ENCODE measurements at regions not wholly inside any gene's neighbourhood (a gene's known extent, or its start where the extent isn't known, plus 50 kb on each side); places are given as distances from the start of the nearest gene placed in this dataset.

DNA sequence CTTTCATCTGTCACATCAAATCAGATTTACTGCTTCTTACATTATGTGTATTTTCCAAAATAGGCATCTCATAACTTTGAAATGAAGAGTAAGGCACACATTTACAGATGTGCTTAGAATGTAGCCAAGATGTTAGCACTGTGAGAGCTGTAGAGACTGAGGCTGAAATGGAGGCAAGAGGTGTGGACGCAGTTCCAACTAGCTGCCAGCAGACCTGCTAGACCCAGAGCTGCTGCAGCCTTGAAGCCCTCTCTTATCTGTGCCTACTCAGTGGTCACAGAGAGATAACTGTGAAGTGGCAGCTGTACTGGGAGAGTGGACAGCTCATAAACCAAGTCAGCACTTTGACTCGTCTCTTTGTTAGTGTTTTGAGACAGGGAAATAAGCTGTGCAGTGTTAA lies 470.9 kb downstream of the CCER1 start:
- H3K4me3 ChIP-seq (ENCODE audit: low read length), result no peak overlapping the region
- TF ChIP-seq, protein P1, sequence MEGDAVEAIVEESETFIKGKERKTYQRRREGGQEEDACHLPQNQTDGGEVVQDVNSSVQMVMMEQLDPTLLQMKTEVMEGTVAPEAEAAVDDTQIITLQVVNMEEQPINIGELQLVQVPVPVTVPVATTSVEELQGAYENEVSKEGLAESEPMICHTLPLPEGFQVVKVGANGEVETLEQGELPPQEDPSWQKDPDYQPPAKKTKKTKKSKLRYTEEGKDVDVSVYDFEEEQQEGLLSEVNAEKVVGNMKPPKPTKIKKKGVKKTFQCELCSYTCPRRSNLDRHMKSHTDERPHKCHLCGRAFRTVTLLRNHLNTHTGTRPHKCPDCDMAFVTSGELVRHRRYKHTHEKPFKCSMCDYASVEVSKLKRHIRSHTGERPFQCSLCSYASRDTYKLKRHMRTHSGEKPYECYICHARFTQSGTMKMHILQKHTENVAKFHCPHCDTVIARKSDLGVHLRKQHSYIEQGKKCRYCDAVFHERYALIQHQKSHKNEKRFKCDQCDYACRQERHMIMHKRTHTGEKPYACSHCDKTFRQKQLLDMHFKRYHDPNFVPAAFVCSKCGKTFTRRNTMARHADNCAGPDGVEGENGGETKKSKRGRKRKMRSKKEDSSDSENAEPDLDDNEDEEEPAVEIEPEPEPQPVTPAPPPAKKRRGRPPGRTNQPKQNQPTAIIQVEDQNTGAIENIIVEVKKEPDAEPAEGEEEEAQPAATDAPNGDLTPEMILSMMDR (IDR thresholded peaks at IDR 0.05; ENCODE audit: insufficient read depth, low read depth, low read length, missing control alignments), result no peak
- DNase-seq (ENCODE audit: low read depth), result no peak

DNA sequence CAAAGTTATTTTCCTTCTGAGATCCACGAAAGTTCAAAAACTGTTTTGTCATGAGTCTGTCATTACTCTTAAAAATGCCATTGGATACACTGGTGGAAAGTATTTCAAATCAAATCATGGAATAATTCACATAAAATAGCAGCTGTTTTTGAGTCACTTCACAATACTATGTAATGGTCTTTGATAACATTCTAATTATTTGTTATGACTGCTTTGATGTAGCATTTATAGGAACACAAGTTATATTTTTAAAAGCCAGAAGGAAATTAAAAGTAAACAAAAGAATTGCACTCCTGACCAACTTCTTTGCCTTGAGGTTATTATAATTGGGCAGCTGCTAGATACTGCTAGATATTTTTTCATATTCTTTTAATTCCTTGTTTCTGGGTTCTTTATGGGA lies 473.2 kb downstream of the CCER1 start:
- TF ChIP-seq, protein P1 (IDR thresholded peaks at IDR 0.05; ENCODE audit: insufficient read depth, low read depth, low read length, missing control alignments), result no peak
- no peak for DNase-seq (ENCODE audit: low read depth)

DNA sequence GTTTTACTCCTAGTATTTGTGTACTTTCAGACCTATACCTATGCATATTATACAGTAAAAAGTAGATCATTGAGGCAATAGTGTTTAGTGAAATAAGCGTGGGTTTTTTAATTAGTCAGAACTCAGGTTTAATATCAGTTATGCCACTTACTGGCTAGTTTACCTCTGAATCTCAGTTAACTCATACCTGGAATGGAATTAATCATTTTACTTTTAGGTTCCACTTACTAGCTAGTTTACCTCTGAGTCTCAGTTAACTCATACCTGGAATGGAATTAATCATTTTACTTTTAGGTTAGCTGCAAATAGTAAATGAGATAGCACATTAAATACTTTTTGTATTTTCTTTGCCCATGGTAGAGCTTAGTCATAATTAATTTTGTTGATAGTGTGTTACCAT lies 475.7 kb downstream of the CCER1 start:
- no peak for DNase-seq (ENCODE audit: low read depth)
- TF ChIP-seq, protein P1 (IDR thresholded peaks at IDR 0.05; ENCODE audit: insufficient read depth, low read depth, low read length, missing control alignments), result no peak
- no peak overlapping the region for H3K4me3 ChIP-seq (ENCODE audit: low read length)

More for the DNA sequence above, 473.2 kb downstream of the CCER1 start:
- H3K4me3 ChIP-seq (ENCODE audit: low read length), result no peak overlapping the region

DNA sequence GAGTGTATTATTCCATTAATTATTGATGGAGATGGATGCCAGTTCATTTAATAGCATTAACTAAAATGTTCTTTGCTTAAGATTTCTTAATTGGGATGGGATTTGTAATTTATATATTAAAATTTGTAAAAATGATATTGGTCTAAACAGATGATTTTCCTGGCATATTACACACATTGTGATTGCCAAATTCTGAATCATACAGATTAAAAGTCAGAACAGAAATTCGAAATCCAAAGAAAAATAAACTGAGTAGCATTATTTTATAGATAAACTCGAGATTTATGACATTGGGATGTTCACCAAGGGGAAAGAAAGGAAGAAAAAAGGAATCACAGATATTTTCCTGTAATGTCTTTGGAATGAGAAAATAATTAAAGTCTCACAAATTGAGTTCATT lies 481.1 kb downstream of the CCER1 start:
- DNase-seq (ENCODE audit: low read depth), result no peak
- H3K4me3 ChIP-seq (ENCODE audit: low read length), result no peak overlapping the region
- TF ChIP-seq, protein P1 (IDR thresholded peaks at IDR 0.05; ENCODE audit: insufficient read depth, low read depth, low read length, missing control alignments), result no peak

DNA sequence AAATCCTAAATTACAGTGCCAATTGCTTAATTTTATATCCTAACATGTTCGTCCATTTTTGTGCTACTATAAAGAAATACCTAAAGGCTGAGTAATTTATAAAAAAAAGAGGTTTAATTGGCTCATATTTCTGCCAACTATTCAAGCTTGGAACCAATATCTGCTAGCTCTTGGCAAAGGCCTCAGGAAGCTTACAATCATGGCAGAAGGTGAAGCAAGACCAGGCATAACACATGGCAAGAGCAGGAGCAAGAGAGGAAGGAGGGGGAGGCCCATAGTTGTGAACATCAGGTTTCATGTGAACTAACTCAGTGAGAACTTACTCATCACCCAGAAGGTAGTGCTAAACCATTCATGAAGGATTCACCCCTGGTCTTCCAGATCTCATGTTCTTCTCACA lies 494.3 kb downstream of the CCER1 start:
- no peak overlapping the region for H3K4me3 ChIP-seq (ENCODE audit: low read length)
- TF ChIP-seq, protein P1 (IDR thresholded peaks at IDR 0.05; ENCODE audit: insufficient read depth, low read depth, low read length, missing control alignments), result no peak
- peak; percentile 7 for DNase-seq (ENCODE audit: low read depth)

DNA sequence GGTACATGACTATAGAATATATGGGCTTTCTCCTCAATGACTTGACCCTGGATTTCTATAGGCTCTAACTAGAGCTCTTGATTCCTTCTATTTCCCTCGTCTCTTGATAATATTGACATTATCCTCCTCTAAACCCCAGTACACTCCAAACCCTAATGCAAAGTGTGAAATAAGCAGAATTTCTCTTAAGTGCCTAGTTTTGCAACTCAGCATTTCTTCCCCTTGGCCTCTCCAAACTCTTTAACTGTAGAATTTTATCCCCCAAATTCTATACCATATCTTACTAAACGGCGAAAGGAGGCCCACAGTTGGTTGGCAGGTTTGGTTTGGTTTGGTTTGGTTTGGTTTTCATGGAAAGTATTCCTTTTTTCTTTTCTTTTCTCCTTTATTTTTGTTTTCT lies 498.7 kb downstream of the CCER1 start:
- H3K4me3 ChIP-seq (ENCODE audit: low read length), result no peak overlapping the region
- TF ChIP-seq, protein P1 (IDR thresholded peaks at IDR 0.05; ENCODE audit: insufficient read depth, low read depth, low read length, missing control alignments), result no peak
- DNase-seq (ENCODE audit: low read depth), result no peak

DNA sequence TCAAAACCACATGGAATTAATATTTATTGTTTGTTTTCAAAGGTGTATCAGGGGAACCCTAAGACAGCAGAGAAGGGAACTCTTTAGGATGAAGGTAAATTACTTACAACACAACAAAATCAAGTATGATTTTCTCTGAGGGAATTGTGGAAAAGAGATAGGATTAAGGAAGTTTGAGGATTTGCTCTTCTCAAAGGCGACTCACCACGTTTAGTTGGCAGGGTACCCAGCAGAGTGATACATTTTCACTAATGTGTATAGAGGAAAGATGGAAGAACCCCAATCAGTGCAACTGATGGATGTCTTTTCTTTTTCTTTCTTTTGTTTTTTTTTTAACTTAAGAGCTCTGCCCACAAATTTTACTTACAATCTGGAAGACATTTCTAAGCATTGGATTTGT lies 499.2 kb downstream of the CCER1 start:
- no peak for DNase-seq (ENCODE audit: low read depth)
- no peak overlapping the region for H3K4me3 ChIP-seq (ENCODE audit: low read length)
- TF ChIP-seq, protein P1 (IDR thresholded peaks at IDR 0.05; ENCODE audit: insufficient read depth, low read depth, low read length, missing control alignments), result no peak
